Mesothelial cell of epicardium (in vitro differentiated cells): ENCODE measurements at regions not wholly inside any gene's neighbourhood (a gene's known extent, or its start where the extent isn't known, plus 50 kb on each side); places are given as distances from the start of the nearest gene placed in this dataset.

Source experiments
- DNase-seq, 2 experiments: peaks; one replicate each; pipeline ENCODE4 v3.0.0; 2021; ENCODE audit warnings: low spot score in 2 of 2; ENCODE audit not compliant: unreplicated experiment in 2 of 2
- H3K27ac Mint-ChIP-seq: 2 replicates; pipeline ENCODE4 v1.8.0; 2021; ENCODE audit warnings: mixed read lengths
- H3K27me3 Mint-ChIP-seq: 2 replicates; pipeline ENCODE4 v1.8.0; 2021; ENCODE audit warnings: low read depth, mixed read lengths
- H3K36me3 Mint-ChIP-seq: 2 replicates; pipeline ENCODE4 v1.8.0; 2021; ENCODE audit warnings: mixed read lengths
- H3K4me1 Mint-ChIP-seq: 2 replicates; pipeline ENCODE4 v1.8.0; 2021; ENCODE audit warnings: mixed read lengths
- H3K4me3 Mint-ChIP-seq: 2 replicates; pipeline ENCODE4 v1.8.0; 2021; ENCODE audit warnings: mild to moderate bottlenecking, moderate library complexity, mixed read lengths
- H3K9me3 Mint-ChIP-seq: 2 replicates; pipeline ENCODE4 v1.8.0; 2021; ENCODE audit warnings: mixed read lengths
- TF ChIP-seq, protein P1 (sequence below): fragments of 200-600 bp; sonication (generic); IDR thresholded peaks from one replicate; pipeline ENCODE4 v1.5.0; 2021; ENCODE audit warnings: antibody characterized with exemption; ENCODE audit not compliant: unreplicated experiment

- Mint-ChIP-seq H3K4me3 (no peak overlapping the region), H3K9me3 (peaks cover 5% of the 10 kb centered on the region)
- TF ChIP-seq, protein P1, sequence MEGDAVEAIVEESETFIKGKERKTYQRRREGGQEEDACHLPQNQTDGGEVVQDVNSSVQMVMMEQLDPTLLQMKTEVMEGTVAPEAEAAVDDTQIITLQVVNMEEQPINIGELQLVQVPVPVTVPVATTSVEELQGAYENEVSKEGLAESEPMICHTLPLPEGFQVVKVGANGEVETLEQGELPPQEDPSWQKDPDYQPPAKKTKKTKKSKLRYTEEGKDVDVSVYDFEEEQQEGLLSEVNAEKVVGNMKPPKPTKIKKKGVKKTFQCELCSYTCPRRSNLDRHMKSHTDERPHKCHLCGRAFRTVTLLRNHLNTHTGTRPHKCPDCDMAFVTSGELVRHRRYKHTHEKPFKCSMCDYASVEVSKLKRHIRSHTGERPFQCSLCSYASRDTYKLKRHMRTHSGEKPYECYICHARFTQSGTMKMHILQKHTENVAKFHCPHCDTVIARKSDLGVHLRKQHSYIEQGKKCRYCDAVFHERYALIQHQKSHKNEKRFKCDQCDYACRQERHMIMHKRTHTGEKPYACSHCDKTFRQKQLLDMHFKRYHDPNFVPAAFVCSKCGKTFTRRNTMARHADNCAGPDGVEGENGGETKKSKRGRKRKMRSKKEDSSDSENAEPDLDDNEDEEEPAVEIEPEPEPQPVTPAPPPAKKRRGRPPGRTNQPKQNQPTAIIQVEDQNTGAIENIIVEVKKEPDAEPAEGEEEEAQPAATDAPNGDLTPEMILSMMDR = no peak
Observed at GRCh38 chr2:220240641-220241040, 613.2 kb downstream of the SLC4A3 start.

GRCh38 chr2:220241423-220241822 lies 614.0 kb downstream of the SLC4A3 start:
- Mint-ChIP-seq H3K27ac (no peak overlapping the region), H3K9me3 (no peaks in the 10 kb centered on the region), H3K27me3 (no peaks in the 10 kb centered on the region), H3K4me1 (peaks cover 4% of the 10 kb centered on the region), H3K36me3 (no peaks in the 10 kb centered on the region), H3K4me3 (no peak overlapping the region)
- no peak for DNase-seq
- TF ChIP-seq, protein P1 = no peak

More at GRCh38 chr2:220240641-220241040, 613.2 kb downstream of the SLC4A3 start:
- H3K27me3 Mint-ChIP-seq = no peaks in the 10 kb centered on the region
- no peak overlapping the region for H3K27ac Mint-ChIP-seq
- no peak for DNase-seq
- no peaks in the 10 kb centered on the region for H3K36me3 Mint-ChIP-seq
- H3K4me1 Mint-ChIP-seq = peaks cover 4% of the 10 kb centered on the region

DNA sequence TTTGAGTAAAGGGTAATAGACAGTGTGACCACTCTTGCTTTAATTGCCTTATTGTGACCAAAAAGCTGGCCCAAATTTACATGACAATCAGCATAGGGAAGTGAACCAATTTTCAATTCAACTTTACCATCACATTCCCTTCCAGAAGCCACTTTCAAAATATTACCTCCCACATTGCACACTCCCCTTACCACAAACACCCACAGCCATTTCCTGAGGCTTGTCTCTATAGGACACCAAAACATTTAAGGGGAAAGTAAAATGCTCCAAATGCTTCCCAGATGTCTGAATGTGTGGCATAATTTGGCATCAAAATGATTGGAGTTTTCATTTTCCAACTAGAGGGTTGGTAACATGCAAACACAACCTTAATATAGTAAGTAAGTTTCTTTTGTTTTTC lies 616.1 kb downstream of the SLC4A3 start:
- Mint-ChIP-seq H3K9me3 (no peaks in the 10 kb centered on the region), H3K27me3 (no peaks in the 10 kb centered on the region), H3K36me3 (no peaks in the 10 kb centered on the region), H3K27ac (no peak overlapping the region), H3K4me1 (peaks cover 4% of the 10 kb centered on the region), H3K4me3 (no peak overlapping the region)
- TF ChIP-seq, protein P1 = no peak
- DNase-seq = no peak

DNA sequence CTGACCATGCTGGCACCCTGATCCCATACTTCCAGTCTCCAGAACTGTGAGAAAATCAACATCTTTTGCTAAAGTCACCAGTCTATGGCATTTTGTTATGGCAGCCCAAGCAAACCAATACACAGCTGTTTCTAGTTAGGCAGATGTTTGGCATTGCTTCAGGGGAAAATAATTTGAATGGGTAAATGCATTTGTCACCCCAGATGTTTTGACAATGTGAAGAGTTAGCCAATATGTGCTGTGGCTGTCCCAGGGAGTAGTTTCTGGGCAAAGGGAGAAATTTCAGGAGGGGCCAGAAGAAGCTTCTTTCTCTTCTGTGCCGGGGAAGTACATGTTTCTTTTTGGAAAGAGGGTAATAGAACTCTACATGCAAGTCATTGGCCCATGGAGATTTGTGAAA lies 619.0 kb downstream of the SLC4A3 start:
- peaks cover 2% of the 10 kb centered on the region for H3K4me1 Mint-ChIP-seq
- H3K4me3 Mint-ChIP-seq = no peak overlapping the region
- DNase-seq = no peak
- TF ChIP-seq, protein P1 = no peak
- H3K27me3 Mint-ChIP-seq = no peaks in the 10 kb centered on the region
- H3K27ac Mint-ChIP-seq = no peak overlapping the region
- no peaks in the 10 kb centered on the region for H3K36me3 Mint-ChIP-seq
- peaks cover 10% of the 10 kb centered on the region for H3K9me3 Mint-ChIP-seq

DNA sequence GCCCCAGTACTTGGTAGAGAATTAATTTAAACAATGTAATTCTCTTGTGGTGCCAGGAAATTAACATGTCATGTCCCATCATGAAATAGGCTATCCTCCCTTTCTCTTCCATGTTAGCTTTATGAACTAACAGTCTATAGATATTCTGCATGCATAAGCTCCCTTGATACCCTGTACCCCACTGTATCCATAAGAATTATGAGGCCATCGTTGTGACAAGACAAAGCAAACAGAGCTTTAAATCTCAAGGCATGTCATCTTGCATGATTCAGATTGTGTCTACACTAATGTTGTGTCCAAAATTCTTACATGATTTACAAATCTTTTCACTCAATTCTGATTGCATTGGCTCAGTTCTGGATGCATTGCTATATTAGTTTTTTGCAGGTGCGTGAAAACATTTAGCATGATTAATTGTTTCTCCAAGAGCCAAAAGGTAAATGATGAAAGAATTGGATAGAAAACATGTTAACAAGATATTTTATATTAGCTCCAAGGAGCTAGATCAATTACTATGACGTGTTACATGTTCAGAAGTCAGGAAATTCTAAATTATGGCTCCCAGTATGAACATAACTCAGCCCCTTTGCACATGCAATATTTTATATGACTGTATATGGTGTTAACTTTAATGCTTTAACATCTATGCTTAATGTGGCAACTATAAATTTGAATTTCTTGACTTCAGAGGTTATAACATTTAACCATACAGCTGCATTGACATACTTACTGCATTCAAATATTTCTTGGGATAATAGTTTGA lies 620.3 kb downstream of the SLC4A3 start:
- Mint-ChIP-seq H3K4me1 (no peaks in the 10 kb centered on the region), H3K27me3 (no peaks in the 10 kb centered on the region), H3K27ac (no peak overlapping the region), H3K9me3 (peaks cover 22% of the 10 kb centered on the region), H3K36me3 (no peaks in the 10 kb centered on the region), H3K4me3 (no peak overlapping the region)
- TF ChIP-seq, protein P1 = no peak
- DNase-seq = no peak
